ENCODE measurements at regions not wholly inside any gene's neighbourhood (a gene's known extent, or its start where the extent isn't known, plus 50 kb on each side); places are given as distances from the start of the nearest gene placed in this dataset.
A peak's percentile ranks its signal among the peaks of the same experiment; 100 is the strongest.

GRCh38 chr14:97916100-97916499, 1118.9 kb downstream of the VRK1 start:
- DNase-seq = no peak

GRCh38 chr14:97916669-97917568, 1119.7 kb downstream of the VRK1 start:
- no peak for DNase-seq

- DNase-seq = no peak
Observed at GRCh38 chr14:97920201-97920600, 1123.0 kb downstream of the VRK1 start.

GRCh38 chr14:97921296-97921695, 1124.1 kb downstream of the VRK1 start:
- no peak for DNase-seq

- no peak for DNase-seq
Observed at GRCh38 chr14:97924922-97925613, 1127.9 kb downstream of the VRK1 start.

GRCh38 chr14:97930166-97930565, 1133.0 kb downstream of the VRK1 start:
- DNase-seq = no peak

- no peak for DNase-seq
Observed at GRCh38 chr14:97931273-97931672, 1134.1 kb downstream of the VRK1 start.

- DNase-seq = no peak
Observed at GRCh38 chr14:97942921-97943320, 1145.7 kb downstream of the VRK1 start.

GRCh38 chr14:97943619-97944018, 1146.4 kb downstream of the VRK1 start:
- DNase-seq = no peak

GRCh38 chr14:97944380-97944779, 1147.2 kb downstream of the VRK1 start:
- DNase-seq = no peak

- no peak for DNase-seq
Observed at GRCh38 chr14:97945631-97946030, 1148.4 kb downstream of the VRK1 start.

- peak; percentile 74 for DNase-seq
Observed at GRCh38 chr14:97946240-97946639, 1149.1 kb downstream of the VRK1 start.

- no peak for DNase-seq
Observed at GRCh38 chr14:97946641-97947040, 1149.5 kb downstream of the VRK1 start.

GRCh38 chr14:97948841-97949240, 1151.7 kb downstream of the VRK1 start:
- DNase-seq = peak; percentile 78

- DNase-seq = no peak
Observed at GRCh38 chr14:97956581-97957340, 1159.6 kb downstream of the VRK1 start.

- no peak for DNase-seq
Observed at GRCh38 chr14:97959251-97959650, 1162.1 kb downstream of the VRK1 start.

- DNase-seq = no peak
Observed at GRCh38 chr14:97960436-97960835, 1163.3 kb downstream of the VRK1 start.

- no peak for DNase-seq
Observed at GRCh38 chr14:97970222-97970621, 1173.0 kb downstream of the VRK1 start.

- no peak for DNase-seq
Observed at GRCh38 chr14:97975216-97975615, 1178.0 kb downstream of the VRK1 start.

- DNase-seq = no peak
Observed at GRCh38 chr14:97975962-97976361, 1178.8 kb downstream of the VRK1 start.

GRCh38 chr14:97976861-97977260, 1179.7 kb downstream of the VRK1 start:
- no peak for DNase-seq

- no peak for DNase-seq
Observed at GRCh38 chr14:97977651-97978261, 1180.6 kb downstream of the VRK1 start.

- DNase-seq = peak; percentile 92
Observed at GRCh38 chr14:97978341-97978740, 1181.2 kb downstream of the VRK1 start.
